Mucosa of descending colon (tissue), 3 donors: ENCODE measurements at regions not wholly inside any gene's neighbourhood (a gene's known extent, or its start where the extent isn't known, plus 50 kb on each side); places are given as distances from the start of the nearest gene placed in this dataset.

ENCODE experiments used
- ATAC-seq: fragments of 200-7000 bp; cut with Tn5 transposase; one replicate; pipeline ENCODE4 v1.9.1; 2020; ENCODE audit warnings: mild to moderate bottlenecking, moderate library complexity
- DNase-seq, 3 donors: peaks; one replicate each; pipeline ENCODE4 v3.0.0-alpha.2; 2020
- H3K36me3 ChIP-seq: fragments of 200-600 bp; one replicate; pipeline ENCODE4 v1.8.0; 2021; ENCODE audit warnings: low read depth, mild to moderate bottlenecking
- H3K4me1 ChIP-seq: fragments of 200-600 bp; one replicate; pipeline ENCODE4 v1.8.0; 2021; ENCODE audit warnings: low read depth, mild to moderate bottlenecking
- H3K4me3 ChIP-seq: fragments of 200-600 bp; one replicate; pipeline ENCODE4 v1.8.0; 2021; ENCODE audit warnings: mild to moderate bottlenecking
- H3K9me3 ChIP-seq: fragments of 200-600 bp; one replicate; pipeline ENCODE4 v1.8.0; 2021; ENCODE audit warnings: mild to moderate bottlenecking
- intact Hi-C, 2 donors: fragments of 100-400 bp; cut with DNase I in 1 of 2; cut with micrococcal nuclease in 1 of 2; formaldehyde crosslinking; loops; one replicate each; pipeline versions ENCODE4 v1.11.0 to v1.11.1; 2022; cut with DNase I, micrococcal nuclease
- TF ChIP-seq, protein P1 (sequence below): fragments of 200-600 bp; IDR thresholded peaks from one replicate; pipeline ENCODE4 v1.8.0; 2022; ENCODE audit warnings: antibody characterized with exemption, mild to moderate bottlenecking
- donor health status: DM: no; HTN: no; CAD: no; lungs with moderate emphysema.
- donor health status: DM: no; HTN: no; CAD: no.
- donor health status: DM: no; HTN: yes; CAD: no.

DNA sequence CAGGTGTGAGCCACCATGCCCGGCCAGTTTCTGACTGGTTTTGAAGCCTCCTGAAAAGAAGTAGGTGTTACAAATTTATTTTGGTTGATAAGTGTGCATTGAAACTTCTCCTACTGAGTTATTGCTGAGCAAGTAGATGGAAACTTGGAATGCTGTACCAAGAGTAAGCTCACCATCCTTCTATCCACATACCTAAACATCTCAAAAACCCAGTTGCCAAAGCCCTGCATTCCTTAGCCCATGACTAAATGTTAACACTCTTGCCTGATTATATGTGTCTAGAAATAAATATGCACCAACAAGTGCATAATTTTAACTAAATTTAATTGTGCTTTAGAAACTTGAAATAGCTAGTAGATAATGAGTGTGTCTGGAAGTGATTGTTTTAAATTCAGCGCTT, 357.8 kb downstream of the DUSP6 start:
- Histone ChIP-seq H3K36me3 (no peaks in the 10 kb centered on the region), H3K4me1 (no peaks in the 10 kb centered on the region), H3K4me3 (no peak overlapping the region), H3K9me3 (no peaks in the 10 kb centered on the region)
- intact Hi-C loops = loop anchor here (5.0 kb wide), 2 partner anchors 412 to 882 kb away; partner anchors contain the start of gene KITLG (in 1 of the 2)
- ATAC-seq (no peak), DNase-seq (no peak)
- TF ChIP-seq, protein P1, sequence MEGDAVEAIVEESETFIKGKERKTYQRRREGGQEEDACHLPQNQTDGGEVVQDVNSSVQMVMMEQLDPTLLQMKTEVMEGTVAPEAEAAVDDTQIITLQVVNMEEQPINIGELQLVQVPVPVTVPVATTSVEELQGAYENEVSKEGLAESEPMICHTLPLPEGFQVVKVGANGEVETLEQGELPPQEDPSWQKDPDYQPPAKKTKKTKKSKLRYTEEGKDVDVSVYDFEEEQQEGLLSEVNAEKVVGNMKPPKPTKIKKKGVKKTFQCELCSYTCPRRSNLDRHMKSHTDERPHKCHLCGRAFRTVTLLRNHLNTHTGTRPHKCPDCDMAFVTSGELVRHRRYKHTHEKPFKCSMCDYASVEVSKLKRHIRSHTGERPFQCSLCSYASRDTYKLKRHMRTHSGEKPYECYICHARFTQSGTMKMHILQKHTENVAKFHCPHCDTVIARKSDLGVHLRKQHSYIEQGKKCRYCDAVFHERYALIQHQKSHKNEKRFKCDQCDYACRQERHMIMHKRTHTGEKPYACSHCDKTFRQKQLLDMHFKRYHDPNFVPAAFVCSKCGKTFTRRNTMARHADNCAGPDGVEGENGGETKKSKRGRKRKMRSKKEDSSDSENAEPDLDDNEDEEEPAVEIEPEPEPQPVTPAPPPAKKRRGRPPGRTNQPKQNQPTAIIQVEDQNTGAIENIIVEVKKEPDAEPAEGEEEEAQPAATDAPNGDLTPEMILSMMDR = no peak

DNA sequence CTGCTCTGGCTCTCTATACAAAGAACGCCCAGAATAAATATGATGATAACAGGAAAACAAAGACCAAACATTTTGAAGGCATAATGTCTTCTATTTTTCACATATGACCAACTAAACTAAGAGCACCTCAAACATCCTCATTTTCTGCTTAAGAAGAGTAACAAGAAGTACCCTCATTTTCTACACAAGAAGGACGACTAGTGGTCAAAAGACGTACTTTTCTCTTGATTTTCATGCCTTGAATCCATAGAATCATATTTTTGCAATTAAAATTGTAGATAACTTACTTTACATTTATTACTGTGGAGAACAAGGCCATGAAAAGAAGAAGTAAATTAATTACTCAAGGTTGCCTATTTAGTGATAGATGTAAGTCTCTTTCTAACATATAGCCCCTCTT, 358.6 kb downstream of the DUSP6 start:
- DNase-seq = peak in 1 of 3 donors; percentile 21
- intact Hi-C loops = loop anchor here (5.0 kb wide), 2 partner anchors 411 to 881 kb away; partner anchors contain the start of gene KITLG (in 1 of the 2)
- ATAC-seq = peak; percentile 39
- H3K4me1 ChIP-seq = no peaks in the 10 kb centered on the region
- TF ChIP-seq, protein P1 = no peak
- H3K9me3 ChIP-seq = no peaks in the 10 kb centered on the region
- no peak overlapping the region for H3K4me3 ChIP-seq
- no peaks in the 10 kb centered on the region for H3K36me3 ChIP-seq

DNA sequence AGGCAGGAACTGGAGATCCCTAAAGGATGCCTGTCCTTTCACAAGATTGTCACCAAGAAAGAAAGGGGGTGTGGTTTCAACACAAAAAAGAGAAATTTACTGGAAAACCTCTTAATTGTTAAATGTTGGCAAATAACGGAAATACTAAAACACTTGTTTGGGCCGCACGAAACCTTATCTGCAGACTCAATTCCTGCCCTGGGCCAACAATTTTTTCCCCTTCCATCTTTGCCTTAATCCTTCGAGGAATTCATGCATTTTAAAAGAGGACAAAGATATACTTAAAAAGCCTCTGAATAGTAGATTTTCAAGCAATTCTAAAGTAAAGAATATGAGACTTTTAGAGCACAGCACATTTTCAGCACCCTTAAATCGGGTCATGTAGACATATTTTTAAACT, 366.2 kb downstream of the DUSP6 start:
- H3K9me3 ChIP-seq = no peaks in the 10 kb centered on the region
- H3K4me3 ChIP-seq = no peak overlapping the region
- no peak for ATAC-seq
- H3K36me3 ChIP-seq = no peaks in the 10 kb centered on the region
- DNase-seq = no peak
- intact Hi-C loops = no loop called here
- H3K4me1 ChIP-seq = no peaks in the 10 kb centered on the region
- TF ChIP-seq, protein P1 = no peak

DNA sequence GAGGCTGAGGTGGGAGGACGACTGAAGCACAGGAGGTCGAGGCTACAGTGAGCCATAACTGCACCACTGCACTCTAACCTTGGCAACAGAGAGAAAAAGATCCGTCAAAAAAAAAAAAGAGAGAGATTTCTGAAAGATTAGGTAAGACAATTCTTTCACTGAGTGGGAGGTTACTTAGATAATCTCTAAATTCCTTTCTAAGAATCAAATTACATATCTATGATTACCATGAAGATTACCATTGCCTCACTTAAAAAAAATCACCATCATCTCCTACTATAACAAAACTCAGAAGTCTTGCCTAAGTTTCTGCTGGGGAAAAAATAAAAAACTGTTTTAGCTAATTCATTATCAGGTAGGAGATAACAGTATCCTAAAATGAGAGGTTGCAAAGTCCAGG, 366.7 kb downstream of the DUSP6 start:
- ATAC-seq (no peak), DNase-seq (no peak)
- Histone ChIP-seq H3K36me3 (no peaks in the 10 kb centered on the region), H3K4me3 (no peak overlapping the region), H3K9me3 (no peaks in the 10 kb centered on the region), H3K4me1 (no peaks in the 10 kb centered on the region)
- intact Hi-C loops = no loop called here
- TF ChIP-seq, protein P1 = no peak

DNA sequence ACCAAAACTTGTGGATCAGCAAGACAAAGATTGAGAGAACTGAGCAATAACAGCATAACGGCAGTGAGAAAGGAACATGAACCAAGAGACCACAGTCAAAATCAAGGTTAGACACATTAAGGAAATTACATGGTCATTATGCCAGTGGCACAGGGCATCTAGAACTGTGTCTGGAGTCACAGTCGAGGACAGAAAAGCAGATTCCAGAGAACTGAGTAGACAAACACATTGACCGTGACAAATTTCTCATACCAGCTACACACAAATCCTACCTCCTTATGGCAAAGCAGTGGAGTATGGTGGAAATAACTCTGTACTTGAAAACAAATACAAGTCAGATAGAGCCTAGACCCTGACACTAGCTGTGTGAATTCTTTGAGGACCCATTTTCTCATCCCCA, 367.3 kb downstream of the DUSP6 start:
- TF ChIP-seq, protein P1 = no peak
- no peak overlapping the region for H3K4me3 ChIP-seq
- H3K4me1 ChIP-seq = no peaks in the 10 kb centered on the region
- intact Hi-C loops = no loop called here
- H3K36me3 ChIP-seq = no peaks in the 10 kb centered on the region
- DNase-seq (no peak), ATAC-seq (no peak)
- H3K9me3 ChIP-seq = no peaks in the 10 kb centered on the region

DNA sequence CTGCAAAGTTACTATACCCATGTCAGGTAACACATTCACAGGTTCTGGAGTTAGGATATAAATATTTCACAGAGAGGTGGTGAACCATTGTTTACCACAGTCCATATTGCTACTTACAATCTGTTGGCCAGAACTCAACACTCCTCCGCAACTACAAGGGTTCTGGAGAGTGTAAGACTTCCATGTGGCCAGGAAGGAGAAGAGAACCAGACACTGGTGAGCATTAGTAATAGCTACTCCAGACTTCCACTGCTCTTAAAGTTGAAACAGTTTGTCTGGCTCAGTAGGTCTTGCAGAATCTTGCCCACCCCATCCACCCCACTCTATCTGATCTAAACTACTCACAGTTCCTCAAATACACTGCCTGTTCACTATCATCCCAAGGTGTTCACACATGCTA, 369.6 kb downstream of the DUSP6 start:
- no peaks in the 10 kb centered on the region for H3K36me3 ChIP-seq
- DNase-seq = no peak
- intact Hi-C loops = no loop called here
- no peak for ATAC-seq
- H3K4me1 ChIP-seq = no peaks in the 10 kb centered on the region
- H3K4me3 ChIP-seq = no peak overlapping the region
- no peaks in the 10 kb centered on the region for H3K9me3 ChIP-seq
- TF ChIP-seq, protein P1 = no peak
